ENCODE measurements at regions not wholly inside any gene's neighbourhood (a gene's known extent, or its start where the extent isn't known, plus 50 kb on each side); places are given as distances from the start of the nearest gene placed in this dataset.
"Not testable (repeated sequence)": the region's sequence is repeated elsewhere in the genome, so short reads cannot be mapped to it uniquely, and the experiment has no call there.

DNA sequence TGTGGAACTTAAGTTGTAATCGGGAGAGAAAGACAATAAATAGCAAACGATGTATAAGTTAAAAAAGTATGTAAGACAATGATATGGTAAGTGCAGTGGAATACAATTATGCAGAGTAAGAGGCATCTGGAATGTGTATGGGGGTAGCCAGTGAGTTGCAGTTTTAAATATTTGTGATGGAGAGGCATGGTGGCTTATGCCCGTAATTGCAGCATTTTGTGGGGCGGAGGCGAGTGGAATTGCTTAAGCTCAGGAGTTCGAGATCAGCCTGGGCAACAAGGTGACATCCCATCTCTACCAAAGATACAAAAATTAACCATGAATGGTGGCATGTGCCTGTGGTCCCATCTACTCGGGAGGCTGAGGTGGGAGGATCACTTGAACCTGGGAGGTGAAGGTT is 52.5 kb upstream of the WDFY3 start:
- ATAC-seq (no peak), DNase-seq (no peak)
- intact Hi-C loops (cut with micrococcal nuclease) = no loop called here

DNA sequence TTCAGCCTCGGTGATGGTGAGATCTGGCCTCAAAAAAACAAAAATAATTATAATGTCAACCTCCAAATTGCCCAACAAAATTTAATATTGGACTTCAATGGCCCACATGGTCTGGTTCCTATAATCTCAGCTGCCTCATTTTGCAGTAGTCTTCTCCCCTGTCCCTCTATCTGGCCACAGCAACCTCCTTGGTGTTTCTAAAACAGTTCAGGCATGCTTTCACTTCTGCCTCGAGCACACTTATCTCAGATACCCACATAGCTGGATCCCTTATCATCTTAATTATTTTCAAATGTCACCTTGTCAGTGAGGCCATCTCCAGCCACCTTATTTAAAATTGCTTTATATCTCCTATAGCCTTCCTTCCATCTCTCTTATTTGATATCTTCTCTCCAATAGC is 52.9 kb upstream of the WDFY3 start:
- DNase-seq (no peak), ATAC-seq (no peak)
- intact Hi-C loops (cut with micrococcal nuclease) = no loop called here

DNA sequence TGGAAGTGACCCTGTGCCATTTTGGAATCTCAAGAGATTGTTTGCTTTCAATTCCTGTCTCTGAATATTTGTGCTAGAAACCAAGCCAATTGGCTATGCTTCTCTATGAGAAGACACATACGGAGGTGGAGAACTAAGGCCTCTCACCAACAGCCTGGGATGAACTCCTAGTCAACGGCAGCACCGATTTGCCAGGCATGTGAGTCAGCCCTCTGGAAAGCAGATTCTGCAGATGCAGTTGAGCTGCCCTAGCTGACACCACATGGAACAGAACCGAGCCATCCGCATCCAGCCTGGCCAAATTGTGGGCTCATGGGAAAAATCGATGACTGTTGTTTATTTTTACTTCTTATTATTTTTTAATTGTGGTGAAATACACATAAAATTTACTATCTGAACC is 58.2 kb upstream of the WDFY3 start:
- DNase-seq = peak; percentile 27
- intact Hi-C loops (cut with micrococcal nuclease) = no loop called here
- ATAC-seq = no peak

DNA sequence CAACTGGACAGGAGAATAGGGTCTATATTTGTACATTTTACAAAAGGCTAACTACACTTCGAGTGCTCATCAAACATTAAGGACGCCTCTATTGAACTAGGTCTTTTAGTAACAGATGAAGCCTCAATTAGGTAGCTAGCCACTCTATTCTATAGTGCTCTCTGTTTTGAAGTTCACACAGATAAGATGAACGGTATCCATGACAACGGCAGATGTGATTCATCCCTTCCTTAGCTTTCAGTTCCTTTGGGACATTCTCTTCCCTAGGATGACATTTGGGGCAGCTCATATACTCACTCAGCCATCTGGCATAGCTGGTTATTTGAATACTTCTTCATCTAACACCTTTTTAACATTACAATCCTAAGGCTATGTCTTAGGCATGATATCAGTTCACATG is 62.4 kb upstream of the WDFY3 start:
- DNase-seq = no peak
- intact Hi-C loops (cut with micrococcal nuclease) = no loop called here
- no peak for ATAC-seq

DNA sequence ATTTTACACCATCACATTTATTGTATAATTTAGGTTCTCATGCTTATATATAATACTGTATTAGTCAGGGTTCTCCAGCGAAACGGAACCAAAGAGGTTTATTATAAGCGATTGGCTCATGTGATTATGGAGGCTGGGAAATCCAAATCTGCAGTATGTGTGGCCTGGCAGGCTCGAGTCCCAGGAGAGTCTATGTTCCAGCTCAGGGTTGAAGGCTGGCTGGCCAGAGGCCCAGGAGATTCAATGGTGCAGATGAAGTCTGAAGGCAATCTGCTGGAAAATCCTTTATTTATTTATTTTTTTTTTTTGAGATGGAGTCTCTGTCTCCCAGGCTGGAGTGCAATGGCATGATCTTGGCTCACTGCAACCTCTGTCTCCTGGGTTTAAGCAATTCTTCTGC is 63.0 kb upstream of the WDFY3 start:
- DNase-seq (peak; percentile 26), ATAC-seq (no peak)
- intact Hi-C loops (cut with micrococcal nuclease) = no loop called here

DNA sequence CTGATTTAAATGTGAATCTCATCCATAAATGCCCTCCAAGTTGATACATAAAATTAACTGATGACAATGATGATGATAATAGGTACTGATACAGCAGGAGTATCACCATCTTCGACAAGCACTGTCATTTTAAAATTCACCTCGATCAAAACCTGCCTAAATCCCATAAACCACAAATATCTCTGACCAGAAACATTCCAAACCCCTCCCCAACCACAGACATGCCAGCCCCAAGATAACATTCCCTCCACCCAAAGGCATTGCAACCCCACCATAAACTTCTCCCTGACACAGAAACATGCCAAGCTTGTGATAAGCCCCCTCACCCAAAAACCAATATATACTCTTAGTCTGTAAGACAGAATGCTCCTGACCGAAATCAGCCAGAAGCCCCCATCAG is 63.7 kb upstream of the WDFY3 start:
- ATAC-seq = no peak
- no peak for DNase-seq
- intact Hi-C loops (cut with micrococcal nuclease) = no loop called here

DNA sequence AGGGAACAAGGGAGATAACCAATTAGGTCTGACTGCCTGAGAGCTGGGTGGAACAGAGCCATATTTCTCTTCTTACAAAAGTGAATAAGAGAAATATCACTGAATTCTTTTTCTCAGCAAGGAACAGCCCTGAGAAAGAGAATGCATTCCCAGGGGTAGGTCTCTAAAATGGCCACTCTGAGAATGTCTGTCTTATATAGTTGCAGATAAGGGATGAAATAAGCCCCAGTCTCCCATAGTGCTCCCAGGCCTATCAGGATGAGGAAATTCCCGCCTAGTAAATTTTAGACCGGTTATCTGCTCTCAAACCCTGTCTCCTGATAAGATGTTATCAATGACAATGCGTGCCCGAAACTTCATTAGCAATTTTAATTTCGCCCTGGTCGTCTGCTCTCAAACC is 67.3 kb upstream of the WDFY3 start:
- ATAC-seq; DNase-seq; intact Hi-C loops (cut with micrococcal nuclease): not testable (repeated sequence)

DNA sequence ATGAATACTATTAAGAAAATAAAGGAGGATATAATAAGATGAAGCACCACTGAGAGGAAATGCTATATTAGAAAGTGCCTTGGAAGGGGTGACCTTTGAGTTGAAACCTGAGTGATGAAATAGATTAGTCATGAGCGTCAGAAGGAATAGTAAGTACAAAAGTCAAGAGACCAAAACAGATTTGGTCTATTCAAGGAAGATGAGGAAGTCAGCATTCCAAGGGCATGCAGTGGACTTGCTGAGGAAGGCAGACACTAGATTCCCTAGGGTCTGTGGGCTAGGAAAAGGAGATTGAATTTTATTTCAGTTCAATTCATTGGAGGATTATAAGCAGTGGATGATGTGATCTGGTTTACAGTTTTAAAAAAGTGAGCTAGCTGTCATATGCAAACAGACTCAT is 73.0 kb upstream of the WDFY3 start:
- ATAC-seq = no peak
- intact Hi-C loops (cut with micrococcal nuclease) = no loop called here
- DNase-seq = no peak

DNA sequence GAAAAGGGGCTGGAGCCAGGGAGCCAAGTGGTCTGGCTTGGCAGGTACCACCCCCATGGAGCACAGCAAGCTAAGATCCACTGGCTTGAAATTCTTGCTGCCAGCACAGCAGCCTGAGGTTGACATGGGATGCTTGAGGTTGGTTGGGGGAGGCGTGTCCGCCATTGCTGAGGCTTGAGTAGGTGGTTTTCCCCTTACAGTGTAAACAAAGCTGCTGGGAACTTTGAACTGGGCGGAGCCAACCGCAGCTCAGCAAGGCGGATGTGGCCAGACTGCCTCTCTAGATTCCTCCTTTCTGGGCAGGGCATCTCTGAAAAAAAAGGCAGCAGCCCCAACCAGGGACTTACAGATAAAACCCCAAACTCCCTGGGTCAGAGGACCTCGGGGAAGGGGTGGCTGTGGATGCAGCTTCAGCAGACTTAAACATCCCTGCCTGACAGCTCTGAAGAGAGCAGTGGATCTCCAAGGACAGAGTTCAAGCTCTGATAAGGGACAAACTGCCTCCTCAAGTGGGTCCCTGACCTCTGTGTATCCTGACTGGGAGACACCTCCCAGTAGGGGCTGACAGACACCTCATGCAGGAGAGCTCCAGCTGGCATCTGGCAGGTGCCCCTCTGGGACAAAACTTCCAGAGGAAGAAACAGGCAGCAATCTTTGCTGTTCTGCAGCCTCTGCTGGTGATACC is 77.5 kb upstream of the WDFY3 start:
- ATAC-seq; intact Hi-C loops (cut with micrococcal nuclease); DNase-seq: not testable (repeated sequence)

DNA sequence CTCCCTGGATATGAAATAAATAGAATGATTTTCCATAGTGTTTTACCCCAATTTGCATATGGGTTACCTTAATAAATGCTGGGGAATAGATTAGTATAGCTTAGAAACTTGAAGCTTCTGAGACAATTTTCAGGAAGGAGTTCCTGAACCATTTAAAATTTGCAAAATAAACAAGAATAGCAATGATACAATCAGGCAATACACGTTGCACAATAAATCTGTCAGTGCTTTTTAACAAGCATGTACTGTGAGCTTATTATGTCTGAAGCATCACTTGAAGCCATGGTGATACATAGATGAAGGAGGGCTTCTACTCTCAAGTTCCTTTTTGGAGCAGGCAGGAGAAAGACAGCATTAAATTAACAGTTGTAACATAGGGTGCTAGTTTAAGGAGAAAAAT is 84.2 kb upstream of the WDFY3 start:
- no peak for DNase-seq
- intact Hi-C loops (cut with micrococcal nuclease) = no loop called here
- no peak for ATAC-seq

DNA sequence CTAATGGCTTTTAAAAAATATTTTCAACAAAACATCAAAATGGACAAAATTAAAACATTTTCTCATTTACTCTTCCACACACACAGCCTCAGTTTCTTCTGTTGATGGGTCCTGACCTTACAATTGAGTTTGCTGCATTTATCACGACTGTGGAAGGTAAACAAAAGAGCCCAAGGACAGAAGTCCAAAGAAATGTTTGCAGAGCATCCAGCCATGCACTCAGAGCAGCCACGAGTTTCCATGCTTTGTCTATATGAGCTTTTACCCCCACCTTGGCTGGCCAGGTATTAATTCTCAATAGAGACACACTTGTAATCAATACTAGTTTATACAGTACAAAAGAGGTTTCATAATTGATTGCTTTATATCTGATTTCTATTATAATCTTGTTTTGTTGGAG is 85.0 kb upstream of the WDFY3 start:
- ATAC-seq = no peak
- DNase-seq = no peak
- intact Hi-C loops (cut with micrococcal nuclease) = no loop called here

DNA sequence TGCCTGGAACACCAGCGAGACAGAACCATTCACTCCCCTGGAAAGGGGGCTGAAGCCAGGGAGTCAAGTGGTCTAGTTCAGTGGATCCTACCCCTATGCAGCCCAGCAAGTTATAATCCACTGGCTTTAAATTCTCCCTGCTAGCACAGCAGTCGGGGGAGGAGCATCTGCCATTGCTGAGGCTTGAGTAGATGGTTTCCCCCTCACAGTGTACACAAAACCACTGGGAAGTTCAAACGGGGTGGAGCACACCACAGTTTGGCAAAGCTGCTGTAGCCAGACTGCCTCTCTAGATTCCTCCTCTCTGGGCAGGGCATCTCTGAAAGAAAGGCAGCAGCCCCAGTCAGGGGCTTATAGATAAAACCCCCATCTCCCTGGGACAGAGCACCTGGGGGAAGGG is 88.4 kb upstream of the WDFY3 start:
- ATAC-seq; intact Hi-C loops (cut with micrococcal nuclease); DNase-seq: not testable (repeated sequence)

DNA sequence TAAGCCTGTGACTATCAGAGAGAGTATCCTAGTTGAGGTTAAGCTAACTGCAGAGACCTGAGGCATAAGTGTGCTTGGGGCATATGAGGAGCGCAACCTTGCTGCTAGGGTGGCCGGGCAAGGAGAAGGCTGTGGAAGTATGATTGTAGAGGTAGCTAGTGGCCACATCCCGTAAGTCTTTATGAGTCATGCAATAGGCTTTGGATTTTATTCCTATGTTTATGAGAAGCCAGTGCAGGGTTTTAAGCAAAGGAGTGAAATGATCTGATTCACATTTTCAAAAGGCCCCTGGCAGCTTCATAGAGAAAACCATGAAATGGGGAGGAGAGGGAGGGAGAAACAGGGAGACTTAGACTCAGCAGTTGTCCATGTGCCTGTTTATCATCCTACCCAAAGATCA is 92.1 kb upstream of the WDFY3 start:
- intact Hi-C loops (cut with micrococcal nuclease) = no loop called here
- DNase-seq = no peak
- no peak for ATAC-seq

DNA sequence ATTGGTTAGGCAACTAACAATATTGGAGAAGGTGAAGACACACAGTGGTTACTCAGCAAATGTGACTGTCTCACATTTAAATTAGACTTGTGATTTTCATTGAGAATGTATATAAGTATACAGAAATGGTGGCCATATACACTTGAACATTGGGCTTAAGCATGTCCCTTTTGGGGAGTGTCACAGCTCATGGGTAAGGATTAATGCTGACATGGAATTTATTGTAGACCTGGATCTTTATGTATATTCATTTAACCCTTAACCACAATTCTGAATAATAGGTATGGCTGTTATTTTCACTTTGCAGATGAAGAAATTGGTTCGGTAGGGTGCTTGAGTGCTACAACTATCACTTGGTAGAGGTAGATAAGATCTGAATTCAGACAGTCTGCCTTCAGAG is 95.5 kb upstream of the WDFY3 start:
- intact Hi-C loops (cut with micrococcal nuclease) = no loop called here
- ATAC-seq = no peak
- no peak for DNase-seq

DNA sequence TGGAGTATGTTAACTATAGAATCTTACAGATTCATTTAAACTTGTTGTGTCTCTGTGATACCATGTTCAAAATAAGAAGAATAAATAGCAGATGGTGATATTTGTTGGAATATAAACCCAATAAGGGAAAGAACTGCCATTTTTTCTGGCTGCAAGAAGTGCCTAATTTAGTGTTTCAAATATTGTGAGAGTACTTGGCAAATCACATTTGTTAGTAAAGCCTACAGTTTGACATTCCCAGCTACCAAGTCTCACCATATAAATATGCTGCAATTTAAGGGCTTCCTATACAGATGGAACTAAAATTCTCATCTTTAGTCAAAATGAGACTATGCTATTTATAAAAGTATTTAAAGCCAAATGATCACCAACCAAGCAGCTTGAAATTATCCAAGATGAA is 96.0 kb upstream of the WDFY3 start:
- DNase-seq (no peak), ATAC-seq (no peak)
- intact Hi-C loops (cut with micrococcal nuclease) = no loop called here

DNA sequence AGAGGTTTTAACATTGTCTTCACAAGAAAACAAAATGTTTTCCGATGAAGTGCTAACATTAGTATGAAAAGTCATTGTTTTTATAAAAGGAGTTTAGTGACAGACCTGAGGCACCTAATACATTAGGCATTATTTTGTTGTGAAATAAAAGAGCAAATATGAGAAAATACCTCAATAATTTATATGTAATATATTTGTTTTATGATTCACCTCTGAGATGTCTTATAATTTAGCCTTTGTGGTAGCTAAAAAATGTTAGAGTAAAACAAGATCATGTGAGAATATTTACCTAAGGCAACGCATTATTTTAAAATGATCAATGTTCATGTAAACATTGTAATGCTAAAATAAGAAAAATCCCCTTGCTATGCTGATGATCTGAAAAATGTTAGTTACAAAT is 100.9 kb upstream of the WDFY3 start:
- intact Hi-C loops (cut with micrococcal nuclease) = no loop called here
- ATAC-seq = no peak
- no peak for DNase-seq

DNA sequence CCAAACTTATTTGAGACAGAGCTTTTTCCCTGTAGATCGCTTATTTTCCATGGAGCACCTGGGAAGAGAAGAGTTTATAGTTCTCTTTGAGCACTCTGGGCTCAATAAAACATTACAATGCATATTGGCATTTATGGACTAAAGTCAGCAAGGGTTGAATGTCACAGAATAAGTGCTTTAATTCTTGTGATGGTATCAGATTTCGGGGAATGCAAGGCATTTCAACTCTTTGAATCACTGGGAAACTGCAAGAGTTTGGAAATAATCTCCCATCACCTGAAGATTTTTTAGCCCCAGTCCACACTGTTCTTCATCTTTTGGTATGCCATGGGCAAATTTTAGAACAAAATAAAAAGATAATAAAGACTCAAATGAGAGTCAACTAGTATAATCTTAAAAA is 111.5 kb upstream of the WDFY3 start:
- intact Hi-C loops (cut with micrococcal nuclease) = no loop called here
- DNase-seq = no peak

DNA sequence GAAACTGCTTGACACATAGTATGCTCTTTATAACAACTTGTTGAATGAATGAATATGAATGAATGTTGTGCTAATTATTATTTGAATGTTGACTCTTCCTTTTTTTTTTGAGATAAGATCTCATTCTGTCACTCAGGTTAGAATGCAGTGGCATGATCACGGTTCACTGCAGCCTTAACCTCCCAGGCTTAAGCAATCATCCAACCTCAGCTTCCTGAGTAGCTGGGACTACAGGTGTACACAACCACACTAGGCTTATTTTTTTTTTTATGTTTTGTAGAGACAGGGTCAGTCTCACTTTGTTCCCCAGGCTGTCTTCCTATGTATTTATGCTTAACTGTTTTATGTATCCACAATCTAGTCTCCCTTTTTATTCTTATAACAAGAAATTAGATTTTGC is 114.7 kb upstream of the WDFY3 start:
- DNase-seq (no peak), ATAC-seq (no peak)
- intact Hi-C loops (cut with micrococcal nuclease) = loop anchor here (10.0 kb wide), 2 partner anchors 884 to 964 kb away; no protein-coding TSS in a partner anchor

More for the DNA sequence above, 111.5 kb upstream of the WDFY3 start:
- ATAC-seq = no peak

DNA sequence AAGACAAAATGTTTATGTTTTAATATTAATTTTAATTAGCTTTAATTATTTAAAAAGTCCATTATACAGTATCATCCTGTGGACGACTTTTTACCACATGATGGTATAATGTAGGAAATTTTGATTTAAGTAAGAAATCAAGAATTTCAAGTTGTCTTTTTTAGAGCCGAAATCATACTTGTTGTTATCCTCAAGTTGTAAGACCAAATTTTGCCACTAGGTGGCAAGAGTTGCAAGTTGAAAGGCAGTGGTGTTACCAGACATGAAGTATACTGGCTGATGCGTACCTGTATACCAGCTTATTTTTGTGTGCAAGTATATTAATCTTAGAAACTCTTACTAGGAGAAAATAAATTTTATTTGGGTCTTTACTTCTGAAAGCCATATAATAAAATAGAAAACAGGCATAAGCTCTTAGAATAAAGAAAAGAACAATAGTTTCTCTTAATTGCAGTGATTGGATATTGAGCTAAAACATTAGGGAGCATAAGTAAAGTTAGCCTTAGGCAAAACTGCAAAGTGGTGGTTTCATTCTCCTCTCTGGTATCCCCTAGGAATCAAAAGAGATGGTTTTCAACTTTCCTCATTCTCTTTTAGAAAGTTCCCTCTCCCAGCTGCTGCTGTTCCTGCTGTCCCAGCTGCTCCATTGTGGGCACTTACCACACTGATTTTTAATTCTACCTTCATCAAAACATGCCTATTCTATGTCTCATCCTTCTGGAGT is 118.0 kb upstream of the WDFY3 start:
- ATAC-seq (peak; percentile 66), DNase-seq (no peak)
- intact Hi-C loops (cut with micrococcal nuclease) = loop anchor here (10.0 kb wide), 2 partner anchors 880 to 960 kb away; no protein-coding TSS in a partner anchor

DNA sequence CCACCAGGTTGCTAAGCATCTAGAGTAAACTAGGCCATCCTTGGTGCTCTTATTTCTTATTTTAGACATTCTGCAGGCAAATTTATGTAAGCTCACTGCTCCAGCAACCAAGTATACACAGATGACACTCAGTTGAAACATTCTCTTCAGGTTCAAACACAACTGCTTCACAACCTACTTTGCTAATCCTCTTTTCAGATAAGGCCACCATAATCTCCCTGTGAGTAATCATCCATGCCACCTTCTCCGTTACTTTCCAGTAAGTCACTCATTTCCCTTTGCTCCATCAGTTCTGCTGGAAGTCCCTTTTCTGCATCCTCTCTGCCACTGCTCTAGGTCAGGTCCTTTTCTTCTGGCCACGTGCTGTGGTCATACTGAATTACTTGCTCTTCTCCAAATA is 120.2 kb upstream of the WDFY3 start:
- ATAC-seq (no peak), DNase-seq (no peak)
- intact Hi-C loops (cut with micrococcal nuclease) = loop anchor here (10.0 kb wide), 2 partner anchors 878 to 958 kb away; no protein-coding TSS in a partner anchor

DNA sequence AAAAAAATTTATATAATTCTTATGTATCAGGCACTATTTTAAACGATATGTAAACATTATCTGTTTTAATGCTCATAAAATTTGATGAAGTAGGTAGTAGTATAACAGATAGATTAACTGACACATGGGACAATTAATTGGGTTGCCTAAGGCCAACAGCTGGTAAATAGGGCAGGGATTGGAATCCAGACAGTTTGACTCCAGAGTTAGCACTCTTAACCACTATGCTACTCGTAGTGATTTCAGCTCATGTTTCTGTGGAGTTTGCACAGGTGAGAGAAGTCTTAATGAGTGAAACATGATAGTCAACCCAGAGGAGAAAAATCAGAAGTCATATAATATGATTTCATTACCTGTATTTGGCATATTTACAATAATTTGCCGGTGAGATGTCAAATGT is 126.0 kb upstream of the WDFY3 start:
- intact Hi-C loops (cut with micrococcal nuclease) = no loop called here
- no peak for ATAC-seq
- DNase-seq = no peak
